ENCODE measurements at regions not wholly inside any gene's neighbourhood (a gene's known extent, or its start where the extent isn't known, plus 50 kb on each side); places are given as distances from the start of the nearest gene placed in this dataset.

GRCh38 chr6:169843991-169844390 lies 92.6 kb downstream of the ERMARD start:
- no peak overlapping the region for H3K4me3 ChIP-seq (ENCODE audit: low read length)
- H3K36me3 ChIP-seq (ENCODE audit: control insufficient read depth, insufficient read depth, low read length): no peaks in the 10 kb centered on the region
- H3K27me3 ChIP-seq (ENCODE audit: control insufficient read depth, insufficient read depth, low read length): no peaks in the 10 kb centered on the region
- DNase-seq (ENCODE audit: low read depth, low spot score): no peak
- H3K9me3 ChIP-seq (ENCODE audit: control insufficient read depth, insufficient read depth, low read length): no peaks in the 10 kb centered on the region
- H3K27ac ChIP-seq (ENCODE audit: low read length): no peak overlapping the region
- no peaks in the 10 kb centered on the region for H3K4me1 ChIP-seq (ENCODE audit: control insufficient read depth, insufficient read depth, low read length)
- WGBS (ENCODE audit: insufficient coverage, insufficient read length): no CpG with 5 or more reads among the region's 6 CpGs

- H3K27me3 ChIP-seq (ENCODE audit: control insufficient read depth, insufficient read depth, low read length): no peaks in the 10 kb centered on the region
Observed at GRCh38 chr6:169843110-169843509, 91.7 kb downstream of the ERMARD start.

DNA sequence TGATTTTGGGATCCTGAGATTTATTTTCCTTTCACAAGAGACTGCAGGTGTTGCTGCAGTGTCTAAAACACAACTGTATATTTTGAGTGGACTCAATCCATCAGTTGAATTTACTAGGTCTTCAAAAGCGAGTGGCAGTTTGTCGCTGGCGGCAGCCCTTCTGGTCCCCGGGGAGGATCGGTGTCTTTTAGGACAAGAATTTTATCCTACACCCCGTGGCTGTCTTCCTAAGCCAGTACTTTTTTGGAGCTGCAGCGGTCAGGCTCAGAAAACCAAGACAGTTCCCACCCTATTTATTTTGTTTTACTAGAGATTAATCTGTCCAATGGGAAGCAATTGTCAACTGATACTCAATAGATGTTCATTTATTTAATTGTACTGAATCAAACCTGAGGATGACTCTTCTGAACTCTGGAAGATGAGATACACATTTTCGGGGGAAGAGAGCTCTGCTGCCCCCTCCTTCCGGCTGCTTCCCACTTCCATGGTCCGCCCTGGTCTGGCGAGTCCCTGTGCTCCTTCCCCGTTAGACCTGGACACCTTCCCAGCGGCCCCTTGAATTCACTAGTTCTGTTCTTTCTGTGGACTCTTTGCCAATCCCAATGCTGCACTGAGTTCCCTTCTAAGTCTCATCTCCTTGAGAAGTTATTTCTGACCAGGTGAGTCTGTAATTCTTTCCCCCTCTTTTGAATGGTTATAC lies 90.6 kb downstream of the ERMARD start:
- H3K27ac ChIP-seq (ENCODE audit: low read length): no peak overlapping the region
- no peak for DNase-seq (ENCODE audit: low read depth, low spot score)
- H3K36me3 ChIP-seq (ENCODE audit: control insufficient read depth, insufficient read depth, low read length): no peaks in the 10 kb centered on the region
- H3K4me3 ChIP-seq (ENCODE audit: low read length): no peak overlapping the region
- no peaks in the 10 kb centered on the region for H3K9me3 ChIP-seq (ENCODE audit: control insufficient read depth, insufficient read depth, low read length)
- H3K27me3 ChIP-seq (ENCODE audit: control insufficient read depth, insufficient read depth, low read length): no peaks in the 10 kb centered on the region
- WGBS (ENCODE audit: insufficient coverage, insufficient read length): no CpG with 5 or more reads among the region's 13 CpGs
- no peaks in the 10 kb centered on the region for H3K4me1 ChIP-seq (ENCODE audit: control insufficient read depth, insufficient read depth, low read length)

More at GRCh38 chr6:169843110-169843509, 91.7 kb downstream of the ERMARD start:
- H3K4me3 ChIP-seq (ENCODE audit: low read length): no peak overlapping the region
- no peak overlapping the region for H3K27ac ChIP-seq (ENCODE audit: low read length)
- H3K9me3 ChIP-seq (ENCODE audit: control insufficient read depth, insufficient read depth, low read length): no peaks in the 10 kb centered on the region
- no peak for DNase-seq (ENCODE audit: low read depth, low spot score)
- no peaks in the 10 kb centered on the region for H3K4me1 ChIP-seq (ENCODE audit: control insufficient read depth, insufficient read depth, low read length)
- no CpG with 5 or more reads among the region's 5 CpGs for WGBS (ENCODE audit: insufficient coverage, insufficient read length)
- no peaks in the 10 kb centered on the region for H3K36me3 ChIP-seq (ENCODE audit: control insufficient read depth, insufficient read depth, low read length)

GRCh38 chr6:169841251-169841650 lies 89.8 kb downstream of the ERMARD start:
- H3K27ac ChIP-seq (ENCODE audit: low read length): no peak overlapping the region
- H3K4me3 ChIP-seq (ENCODE audit: low read length): no peak overlapping the region
- no CpG with 5 or more reads among the region's 6 CpGs for WGBS (ENCODE audit: insufficient coverage, insufficient read length)
- no peaks in the 10 kb centered on the region for H3K36me3 ChIP-seq (ENCODE audit: control insufficient read depth, insufficient read depth, low read length)
- H3K4me1 ChIP-seq (ENCODE audit: control insufficient read depth, insufficient read depth, low read length): no peaks in the 10 kb centered on the region
- DNase-seq (ENCODE audit: low read depth, low spot score): no peak
- H3K27me3 ChIP-seq (ENCODE audit: control insufficient read depth, insufficient read depth, low read length): no peaks in the 10 kb centered on the region
- H3K9me3 ChIP-seq (ENCODE audit: control insufficient read depth, insufficient read depth, low read length): no peaks in the 10 kb centered on the region

DNA sequence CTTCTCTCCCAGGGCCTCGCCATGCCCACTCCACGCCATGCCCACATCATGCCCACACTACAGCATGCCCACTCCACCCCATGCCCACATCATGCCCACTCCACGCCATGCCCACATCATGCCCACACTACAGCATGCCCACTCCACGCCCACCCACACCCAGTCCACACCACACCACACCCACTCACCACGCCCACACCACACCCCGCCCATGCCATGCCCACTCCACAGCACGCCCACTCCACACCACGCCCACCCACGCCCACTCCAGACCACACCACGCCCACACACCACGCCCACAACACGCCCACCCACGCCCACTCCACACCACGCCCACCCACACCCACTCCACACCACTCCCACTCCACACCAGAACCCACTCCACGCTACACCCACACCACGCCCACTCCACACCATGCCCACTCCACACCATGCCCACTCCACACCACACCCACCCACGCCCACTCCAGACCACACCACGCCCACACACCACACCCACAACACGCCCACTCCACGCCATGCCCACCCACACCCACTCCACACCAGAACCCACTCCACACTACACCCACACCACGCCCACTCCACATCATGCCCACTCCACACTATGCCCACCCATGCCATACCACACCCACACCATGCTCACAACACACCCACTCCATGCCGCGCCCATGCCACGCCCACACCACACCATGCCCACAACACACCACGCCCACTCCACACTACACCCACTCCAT lies 88.6 kb downstream of the ERMARD start:
- Histone ChIP-seq H3K4me1 (ENCODE audit: control insufficient read depth, insufficient read depth, low read length) (no peaks in the 10 kb centered on the region), H3K27ac (ENCODE audit: low read length) (no peak overlapping the region), H3K27me3 (ENCODE audit: control insufficient read depth, insufficient read depth, low read length) (no peaks in the 10 kb centered on the region), H3K4me3 (ENCODE audit: low read length) (no peak overlapping the region), H3K9me3 (ENCODE audit: control insufficient read depth, insufficient read depth, low read length) (no peaks in the 10 kb centered on the region), H3K36me3 (ENCODE audit: control insufficient read depth, insufficient read depth, low read length) (no peaks in the 10 kb centered on the region)
- 100% methylated on average over 13 of the region's 25 CpGs for WGBS (ENCODE audit: insufficient coverage, insufficient read length)
- no peak for DNase-seq (ENCODE audit: low read depth, low spot score)

DNA sequence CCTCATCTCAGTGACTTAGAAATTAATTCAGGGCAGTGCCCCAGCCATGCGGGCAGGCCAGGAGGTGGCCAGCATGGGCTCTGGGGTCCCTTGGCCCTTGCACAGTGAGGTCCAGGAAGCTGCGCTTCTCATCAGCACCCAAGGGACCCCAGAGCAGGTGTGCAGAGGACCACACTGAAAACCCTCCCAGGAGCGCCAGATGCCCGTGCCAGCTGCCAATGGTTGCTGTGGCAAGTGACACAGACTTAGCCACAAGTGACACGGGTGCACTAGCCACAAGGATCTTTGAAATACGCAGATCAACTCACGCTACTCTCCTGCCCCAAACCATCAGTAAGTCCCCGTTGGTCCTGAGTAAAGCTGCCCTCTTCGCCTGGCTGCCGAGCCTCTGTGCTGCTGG lies 88.1 kb downstream of the ERMARD start:
- Histone ChIP-seq H3K36me3 (ENCODE audit: control insufficient read depth, insufficient read depth, low read length) (no peaks in the 10 kb centered on the region), H3K4me3 (ENCODE audit: low read length) (no peak overlapping the region), H3K27ac (ENCODE audit: low read length) (no peak overlapping the region), H3K27me3 (ENCODE audit: control insufficient read depth, insufficient read depth, low read length) (no peaks in the 10 kb centered on the region), H3K4me1 (ENCODE audit: control insufficient read depth, insufficient read depth, low read length) (no peaks in the 10 kb centered on the region), H3K9me3 (ENCODE audit: control insufficient read depth, insufficient read depth, low read length) (no peaks in the 10 kb centered on the region)
- no peak for DNase-seq (ENCODE audit: low read depth, low spot score)
- no CpG with 5 or more reads among the region's 10 CpGs for WGBS (ENCODE audit: insufficient coverage, insufficient read length)

- H3K27ac ChIP-seq (ENCODE audit: low read length): no peak overlapping the region
- no peaks in the 10 kb centered on the region for H3K9me3 ChIP-seq (ENCODE audit: control insufficient read depth, insufficient read depth, low read length)
- WGBS (ENCODE audit: insufficient coverage, insufficient read length): no CpG with 5 or more reads among the region's 27 CpGs
- H3K36me3 ChIP-seq (ENCODE audit: control insufficient read depth, insufficient read depth, low read length): no peaks in the 10 kb centered on the region
- no peaks in the 10 kb centered on the region for H3K4me1 ChIP-seq (ENCODE audit: control insufficient read depth, insufficient read depth, low read length)
- H3K27me3 ChIP-seq (ENCODE audit: control insufficient read depth, insufficient read depth, low read length): no peaks in the 10 kb centered on the region
- no peak overlapping the region for H3K4me3 ChIP-seq (ENCODE audit: low read length)
- no peak for DNase-seq (ENCODE audit: low read depth, low spot score)
Observed at GRCh38 chr6:169839029-169839481, 87.6 kb downstream of the ERMARD start.

- Histone ChIP-seq H3K27ac (ENCODE audit: low read length) (no peak overlapping the region), H3K4me1 (ENCODE audit: control insufficient read depth, insufficient read depth, low read length) (no peaks in the 10 kb centered on the region), H3K36me3 (ENCODE audit: control insufficient read depth, insufficient read depth, low read length) (no peaks in the 10 kb centered on the region), H3K9me3 (ENCODE audit: control insufficient read depth, insufficient read depth, low read length) (no peaks in the 10 kb centered on the region), H3K4me3 (ENCODE audit: low read length) (no peak overlapping the region), H3K27me3 (ENCODE audit: control insufficient read depth, insufficient read depth, low read length) (no peaks in the 10 kb centered on the region)
- DNase-seq (ENCODE audit: low read depth, low spot score): no peak
- no CpG with 5 or more reads among the region's 27 CpGs for WGBS (ENCODE audit: insufficient coverage, insufficient read length)
Observed at GRCh38 chr6:169838346-169839028, 87.1 kb downstream of the ERMARD start.

- H3K9me3 ChIP-seq (ENCODE audit: control insufficient read depth, insufficient read depth, low read length): no peaks in the 10 kb centered on the region
- DNase-seq (ENCODE audit: low read depth, low spot score): no peak
- no peaks in the 10 kb centered on the region for H3K36me3 ChIP-seq (ENCODE audit: control insufficient read depth, insufficient read depth, low read length)
- H3K27me3 ChIP-seq (ENCODE audit: control insufficient read depth, insufficient read depth, low read length): no peaks in the 10 kb centered on the region
- no peak overlapping the region for H3K27ac ChIP-seq (ENCODE audit: low read length)
- no peaks in the 10 kb centered on the region for H3K4me1 ChIP-seq (ENCODE audit: control insufficient read depth, insufficient read depth, low read length)
- no CpG with 5 or more reads among the region's 17 CpGs for WGBS (ENCODE audit: insufficient coverage, insufficient read length)
- no peak overlapping the region for H3K4me3 ChIP-seq (ENCODE audit: low read length)
Observed at GRCh38 chr6:169837529-169838250, 86.3 kb downstream of the ERMARD start.

GRCh38 chr6:169833258-169833794 lies 81.9 kb downstream of the ERMARD start:
- WGBS (ENCODE audit: insufficient coverage, insufficient read length): no CpG with 5 or more reads among the region's 7 CpGs

More at GRCh38 chr6:169833258-169833794, 81.9 kb downstream of the ERMARD start:
- Histone ChIP-seq H3K4me1 (ENCODE audit: control insufficient read depth, insufficient read depth, low read length) (no peaks in the 10 kb centered on the region), H3K36me3 (ENCODE audit: control insufficient read depth, insufficient read depth, low read length) (no peaks in the 10 kb centered on the region), H3K4me3 (ENCODE audit: low read length) (no peak overlapping the region), H3K27ac (ENCODE audit: low read length) (no peak overlapping the region), H3K27me3 (ENCODE audit: control insufficient read depth, insufficient read depth, low read length) (no peaks in the 10 kb centered on the region), H3K9me3 (ENCODE audit: control insufficient read depth, insufficient read depth, low read length) (no peaks in the 10 kb centered on the region)
- no peak for DNase-seq (ENCODE audit: low read depth, low spot score)
